H1 (cell line): ENCODE measurements at regions not wholly inside any gene's neighbourhood (a gene's known extent, or its start where the extent isn't known, plus 50 kb on each side); places are given as distances from the start of the nearest gene placed in this dataset.

Experiments
- HDAC6 ChIP-seq: IDR thresholded peaks from one replicate; pipeline ENCODE4 v1.7.1; 2012; ENCODE audit warnings: low read depth, mild to moderate bottlenecking, inconsistent platforms, low read length, moderate library complexity
- TF ChIP-seq, protein P1 (sequence below): fragments of 300-600 bp; sonication (generic); IDR thresholded peaks from 2 replicates; pipeline ENCODE4 v1.7.1; 2012; ENCODE audit warnings: low read length, moderate library complexity, mild to moderate bottlenecking, inconsistent platforms; ENCODE audit not compliant: insufficient replicate concordance
- TF ChIP-seq, protein P2 (sequence below): IDR thresholded peaks from 2 replicates; pipeline ENCODE4 v1.6.1; 2011; ENCODE audit warnings: low read depth, mild to moderate bottlenecking, low read length; ENCODE audit not compliant: insufficient read depth

DNA sequence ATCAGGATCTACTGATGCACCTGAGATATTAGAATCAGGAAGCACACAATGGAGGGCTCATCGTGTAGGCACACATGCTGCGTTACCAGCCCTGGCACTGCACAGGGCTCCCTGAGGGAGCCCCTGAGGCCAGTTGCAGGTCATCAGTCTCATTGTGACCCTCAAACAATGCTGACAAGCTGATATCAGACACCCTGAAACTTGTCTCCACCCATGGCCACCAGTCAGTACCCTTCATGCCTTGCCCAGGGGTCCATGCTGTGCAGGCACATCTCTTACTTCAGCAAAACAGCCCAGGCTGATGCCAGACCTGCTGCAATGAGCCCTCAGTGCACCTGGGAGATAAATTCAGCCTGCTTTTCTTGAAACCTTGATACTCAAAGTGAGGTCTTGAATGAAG, 59.5 kb upstream of the SLC6A11 start (continued):
- TF ChIP-seq, protein P1, sequence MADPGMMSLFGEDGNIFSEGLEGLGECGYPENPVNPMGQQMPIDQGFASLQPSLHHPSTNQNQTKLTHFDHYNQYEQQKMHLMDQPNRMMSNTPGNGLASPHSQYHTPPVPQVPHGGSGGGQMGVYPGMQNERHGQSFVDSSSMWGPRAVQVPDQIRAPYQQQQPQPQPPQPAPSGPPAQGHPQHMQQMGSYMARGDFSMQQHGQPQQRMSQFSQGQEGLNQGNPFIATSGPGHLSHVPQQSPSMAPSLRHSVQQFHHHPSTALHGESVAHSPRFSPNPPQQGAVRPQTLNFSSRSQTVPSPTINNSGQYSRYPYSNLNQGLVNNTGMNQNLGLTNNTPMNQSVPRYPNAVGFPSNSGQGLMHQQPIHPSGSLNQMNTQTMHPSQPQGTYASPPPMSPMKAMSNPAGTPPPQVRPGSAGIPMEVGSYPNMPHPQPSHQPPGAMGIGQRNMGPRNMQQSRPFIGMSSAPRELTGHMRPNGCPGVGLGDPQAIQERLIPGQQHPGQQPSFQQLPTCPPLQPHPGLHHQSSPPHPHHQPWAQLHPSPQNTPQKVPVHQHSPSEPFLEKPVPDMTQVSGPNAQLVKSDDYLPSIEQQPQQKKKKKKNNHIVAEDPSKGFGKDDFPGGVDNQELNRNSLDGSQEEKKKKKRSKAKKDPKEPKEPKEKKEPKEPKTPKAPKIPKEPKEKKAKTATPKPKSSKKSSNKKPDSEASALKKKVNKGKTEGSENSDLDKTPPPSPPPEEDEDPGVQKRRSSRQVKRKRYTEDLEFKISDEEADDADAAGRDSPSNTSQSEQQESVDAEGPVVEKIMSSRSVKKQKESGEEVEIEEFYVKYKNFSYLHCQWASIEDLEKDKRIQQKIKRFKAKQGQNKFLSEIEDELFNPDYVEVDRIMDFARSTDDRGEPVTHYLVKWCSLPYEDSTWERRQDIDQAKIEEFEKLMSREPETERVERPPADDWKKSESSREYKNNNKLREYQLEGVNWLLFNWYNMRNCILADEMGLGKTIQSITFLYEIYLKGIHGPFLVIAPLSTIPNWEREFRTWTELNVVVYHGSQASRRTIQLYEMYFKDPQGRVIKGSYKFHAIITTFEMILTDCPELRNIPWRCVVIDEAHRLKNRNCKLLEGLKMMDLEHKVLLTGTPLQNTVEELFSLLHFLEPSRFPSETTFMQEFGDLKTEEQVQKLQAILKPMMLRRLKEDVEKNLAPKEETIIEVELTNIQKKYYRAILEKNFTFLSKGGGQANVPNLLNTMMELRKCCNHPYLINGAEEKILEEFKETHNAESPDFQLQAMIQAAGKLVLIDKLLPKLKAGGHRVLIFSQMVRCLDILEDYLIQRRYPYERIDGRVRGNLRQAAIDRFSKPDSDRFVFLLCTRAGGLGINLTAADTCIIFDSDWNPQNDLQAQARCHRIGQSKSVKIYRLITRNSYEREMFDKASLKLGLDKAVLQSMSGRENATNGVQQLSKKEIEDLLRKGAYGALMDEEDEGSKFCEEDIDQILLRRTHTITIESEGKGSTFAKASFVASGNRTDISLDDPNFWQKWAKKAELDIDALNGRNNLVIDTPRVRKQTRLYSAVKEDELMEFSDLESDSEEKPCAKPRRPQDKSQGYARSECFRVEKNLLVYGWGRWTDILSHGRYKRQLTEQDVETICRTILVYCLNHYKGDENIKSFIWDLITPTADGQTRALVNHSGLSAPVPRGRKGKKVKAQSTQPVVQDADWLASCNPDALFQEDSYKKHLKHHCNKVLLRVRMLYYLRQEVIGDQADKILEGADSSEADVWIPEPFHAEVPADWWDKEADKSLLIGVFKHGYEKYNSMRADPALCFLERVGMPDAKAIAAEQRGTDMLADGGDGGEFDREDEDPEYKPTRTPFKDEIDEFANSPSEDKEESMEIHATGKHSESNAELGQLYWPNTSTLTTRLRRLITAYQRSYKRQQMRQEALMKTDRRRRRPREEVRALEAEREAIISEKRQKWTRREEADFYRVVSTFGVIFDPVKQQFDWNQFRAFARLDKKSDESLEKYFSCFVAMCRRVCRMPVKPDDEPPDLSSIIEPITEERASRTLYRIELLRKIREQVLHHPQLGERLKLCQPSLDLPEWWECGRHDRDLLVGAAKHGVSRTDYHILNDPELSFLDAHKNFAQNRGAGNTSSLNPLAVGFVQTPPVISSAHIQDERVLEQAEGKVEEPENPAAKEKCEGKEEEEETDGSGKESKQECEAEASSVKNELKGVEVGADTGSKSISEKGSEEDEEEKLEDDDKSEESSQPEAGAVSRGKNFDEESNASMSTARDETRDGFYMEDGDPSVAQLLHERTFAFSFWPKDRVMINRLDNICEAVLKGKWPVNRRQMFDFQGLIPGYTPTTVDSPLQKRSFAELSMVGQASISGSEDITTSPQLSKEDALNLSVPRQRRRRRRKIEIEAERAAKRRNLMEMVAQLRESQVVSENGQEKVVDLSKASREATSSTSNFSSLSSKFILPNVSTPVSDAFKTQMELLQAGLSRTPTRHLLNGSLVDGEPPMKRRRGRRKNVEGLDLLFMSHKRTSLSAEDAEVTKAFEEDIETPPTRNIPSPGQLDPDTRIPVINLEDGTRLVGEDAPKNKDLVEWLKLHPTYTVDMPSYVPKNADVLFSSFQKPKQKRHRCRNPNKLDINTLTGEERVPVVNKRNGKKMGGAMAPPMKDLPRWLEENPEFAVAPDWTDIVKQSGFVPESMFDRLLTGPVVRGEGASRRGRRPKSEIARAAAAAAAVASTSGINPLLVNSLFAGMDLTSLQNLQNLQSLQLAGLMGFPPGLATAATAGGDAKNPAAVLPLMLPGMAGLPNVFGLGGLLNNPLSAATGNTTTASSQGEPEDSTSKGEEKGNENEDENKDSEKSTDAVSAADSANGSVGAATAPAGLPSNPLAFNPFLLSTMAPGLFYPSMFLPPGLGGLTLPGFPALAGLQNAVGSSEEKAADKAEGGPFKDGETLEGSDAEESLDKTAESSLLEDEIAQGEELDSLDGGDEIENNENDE = no peak
- TF ChIP-seq, protein P2, sequence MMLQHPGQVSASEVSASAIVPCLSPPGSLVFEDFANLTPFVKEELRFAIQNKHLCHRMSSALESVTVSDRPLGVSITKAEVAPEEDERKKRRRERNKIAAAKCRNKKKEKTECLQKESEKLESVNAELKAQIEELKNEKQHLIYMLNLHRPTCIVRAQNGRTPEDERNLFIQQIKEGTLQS = no peak
- no peak for TF ChIP-seq HDAC6
